OCI-LY3 (cell line): ENCODE measurements at regions not wholly inside any gene's neighbourhood (a gene's known extent, or its start where the extent isn't known, plus 50 kb on each side); places are given as distances from the start of the nearest gene placed in this dataset.

Experiments
- H2AFZ ChIP-seq: fragments of 200-600, 300-600 bp; shearing (Covaris generic); 2 replicates; pipeline ENCODE4 v1.6.0; 2014; ENCODE audit warnings: antibody characterized with exemption, low read depth, low read length
- H3K27ac ChIP-seq: fragments of 200-600, 300-600 bp; sonication (generic); 2 replicates; pipeline ENCODE4 v1.5.1; 2014; ENCODE audit warnings: mild to moderate bottlenecking, low read length, moderate library complexity, mixed read lengths
- H3K27me3 ChIP-seq: fragments of 200-600, 300-600 bp; sonication (generic); 2 replicates; pipeline ENCODE4 v1.6.1; 2014; ENCODE audit warnings: low read depth, low read length, mixed read lengths
- H3K36me3 ChIP-seq: fragments of 200-600, 300-600 bp; sonication (generic); replicated peaks from 2 replicates; pipeline ENCODE3; 2014; ENCODE audit warnings: low read depth, low read length, mixed read lengths
- H3K4me1 ChIP-seq: fragments of 300-600, 200-600 bp; sonication (generic); 2 replicates; pipeline ENCODE4 v1.6.1; 2014; ENCODE audit warnings: low read length, mixed read lengths
- H3K4me2 ChIP-seq: fragments of 200-600, 300-600 bp; sonication (generic); 2 replicates; pipeline ENCODE4 v1.6.1; 2014; ENCODE audit warnings: low read length, mixed read lengths
- H3K4me3 ChIP-seq: fragments of 300-600, 200-600 bp; sonication (generic); 2 replicates; pipeline ENCODE4 v1.5.1; 2014; ENCODE audit warnings: antibody characterized with exemption, mild to moderate bottlenecking, low read length, moderate library complexity
- H3K79me2 ChIP-seq: fragments of 300-600, 200-600 bp; shearing (Covaris generic); 2 replicates; pipeline ENCODE4 v1.6.1; 2014; ENCODE audit warnings: mild to moderate bottlenecking, low read length, mixed read lengths
- H3K9ac ChIP-seq: fragments of 300-600, 200-600 bp; shearing (Covaris generic); 2 replicates; pipeline ENCODE4 v1.6.0; 2014; ENCODE audit warnings: mild to moderate bottlenecking, low read length, moderate library complexity
- H3K9me3 ChIP-seq: fragments of 200-600, 300-600 bp; shearing (Covaris generic); 2 replicates; pipeline ENCODE4 v1.6.1; 2014; ENCODE audit warnings: low read length, mixed read lengths; ENCODE audit not compliant: insufficient read depth
- H4K20me1 ChIP-seq: fragments of 200-600, 300-600 bp; sonication (generic); 2 replicates; pipeline ENCODE4 v1.6.1; 2016; ENCODE audit warnings: low read length, mixed read lengths; ENCODE audit not compliant: insufficient read depth
- EZH2phosphoT487 ChIP-seq: fragments of 200-600 bp; shearing (Covaris generic); IDR thresholded peaks from 2 replicates; pipeline ENCODE4 v1.6.1; 2018; ENCODE audit warnings: antibody characterized with exemption, mixed run types, low read depth
- TF ChIP-seq, protein P1 (sequence below): fragments of 200-600, 300-600 bp; sonication (generic); IDR thresholded peaks from 2 replicates; pipeline ENCODE4 v1.5.1; 2014; ENCODE audit warnings: antibody characterized with exemption, low read length, low read depth

DNA sequence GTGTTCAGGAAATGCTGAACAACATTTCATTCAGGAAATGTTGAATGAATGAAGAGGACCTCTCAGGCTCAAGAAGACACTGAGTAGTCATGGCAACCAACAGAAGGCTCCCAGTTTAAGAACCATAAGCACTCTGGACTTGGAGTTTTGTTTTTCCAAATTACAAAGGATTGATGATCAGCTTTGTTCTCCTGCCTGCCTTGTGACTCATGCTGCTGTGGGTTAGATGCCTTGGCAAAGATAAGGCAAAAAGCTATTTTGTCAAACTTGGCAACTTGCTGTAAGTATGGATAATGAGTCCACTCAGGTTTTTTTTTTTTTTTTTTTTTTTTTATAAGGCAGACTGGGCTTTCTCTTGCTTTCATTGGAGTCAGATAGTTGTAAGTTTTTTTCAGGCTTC lies 365.0 kb downstream of the TMEM232 start:
- no peak for TF ChIP-seq EZH2phosphoT487
- TF ChIP-seq, protein P1, sequence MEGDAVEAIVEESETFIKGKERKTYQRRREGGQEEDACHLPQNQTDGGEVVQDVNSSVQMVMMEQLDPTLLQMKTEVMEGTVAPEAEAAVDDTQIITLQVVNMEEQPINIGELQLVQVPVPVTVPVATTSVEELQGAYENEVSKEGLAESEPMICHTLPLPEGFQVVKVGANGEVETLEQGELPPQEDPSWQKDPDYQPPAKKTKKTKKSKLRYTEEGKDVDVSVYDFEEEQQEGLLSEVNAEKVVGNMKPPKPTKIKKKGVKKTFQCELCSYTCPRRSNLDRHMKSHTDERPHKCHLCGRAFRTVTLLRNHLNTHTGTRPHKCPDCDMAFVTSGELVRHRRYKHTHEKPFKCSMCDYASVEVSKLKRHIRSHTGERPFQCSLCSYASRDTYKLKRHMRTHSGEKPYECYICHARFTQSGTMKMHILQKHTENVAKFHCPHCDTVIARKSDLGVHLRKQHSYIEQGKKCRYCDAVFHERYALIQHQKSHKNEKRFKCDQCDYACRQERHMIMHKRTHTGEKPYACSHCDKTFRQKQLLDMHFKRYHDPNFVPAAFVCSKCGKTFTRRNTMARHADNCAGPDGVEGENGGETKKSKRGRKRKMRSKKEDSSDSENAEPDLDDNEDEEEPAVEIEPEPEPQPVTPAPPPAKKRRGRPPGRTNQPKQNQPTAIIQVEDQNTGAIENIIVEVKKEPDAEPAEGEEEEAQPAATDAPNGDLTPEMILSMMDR, result no peak
- H3K4me2 ChIP-seq, result no peak overlapping the region
- no peak overlapping the region for H2AFZ ChIP-seq

DNA sequence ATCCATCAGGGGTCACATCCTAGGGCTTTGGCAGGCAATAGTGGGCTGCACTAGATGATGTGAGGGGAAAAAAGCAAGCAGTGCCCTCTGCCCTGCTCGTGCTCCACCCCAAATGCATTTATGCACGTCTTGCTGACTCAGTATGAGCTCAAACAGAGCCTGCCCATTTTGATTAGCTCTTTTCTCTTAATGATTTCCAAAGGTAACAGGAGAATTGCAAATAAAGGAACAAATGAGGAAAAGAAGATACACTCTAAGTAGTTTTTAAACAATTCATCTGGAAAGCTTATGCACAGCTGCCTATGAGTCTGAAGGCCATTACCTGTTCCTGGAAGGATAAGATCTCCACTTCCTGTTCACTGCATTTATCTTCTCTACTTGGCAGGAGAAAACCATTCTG lies 364.2 kb downstream of the TMEM232 start:
- Histone ChIP-seq H3K4me2 (no peak overlapping the region), H3K4me3 (no peak overlapping the region), H3K4me1 (peaks cover 10% of the 10 kb centered on the region), H2AFZ (no peak overlapping the region), H3K27ac (no peak overlapping the region), H3K36me3 (no peaks in the 10 kb centered on the region), H3K79me2 (no peaks in the 10 kb centered on the region), H3K9me3 (no peaks in the 10 kb centered on the region), H3K9ac (no peak overlapping the region), H4K20me1 (no peaks in the 10 kb centered on the region), H3K27me3 (no peaks in the 10 kb centered on the region)
- TF ChIP-seq EZH2phosphoT487, result no peak
- TF ChIP-seq, protein P1, result no peak

More for the DNA sequence above, 365.0 kb downstream of the TMEM232 start:
- Histone ChIP-seq H3K79me2 (no peaks in the 10 kb centered on the region), H3K27ac (no peak overlapping the region), H3K27me3 (no peaks in the 10 kb centered on the region), H3K4me1 (peaks cover 10% of the 10 kb centered on the region), H3K9me3 (no peaks in the 10 kb centered on the region), H3K4me3 (no peak overlapping the region), H4K20me1 (no peaks in the 10 kb centered on the region), H3K36me3 (no peaks in the 10 kb centered on the region), H3K9ac (no peak overlapping the region)

DNA sequence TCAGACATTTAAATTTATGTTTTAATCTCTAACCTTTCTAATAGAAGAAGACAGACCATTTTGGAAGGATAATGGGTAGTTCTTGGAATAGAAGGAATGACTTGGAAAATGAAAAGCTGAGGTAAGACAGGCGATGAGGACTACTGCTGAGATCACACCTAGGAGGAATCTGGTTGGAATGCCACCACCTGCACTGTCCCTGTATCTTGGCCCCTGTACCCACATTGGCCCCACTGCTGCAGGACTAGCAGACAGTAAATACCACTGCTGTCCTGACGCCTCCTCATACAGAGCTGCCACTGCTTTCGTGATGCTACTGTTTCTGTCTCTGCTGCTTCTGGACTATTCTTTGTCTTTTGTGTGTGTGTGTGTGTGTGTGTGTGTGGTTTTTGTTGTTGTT lies 359.8 kb downstream of the TMEM232 start:
- no peak overlapping the region for H3K4me2 ChIP-seq
- H3K27ac ChIP-seq, result no peak overlapping the region
- no peak for TF ChIP-seq EZH2phosphoT487
- TF ChIP-seq, protein P1, result no peak

More for the DNA sequence above, 359.8 kb downstream of the TMEM232 start:
- no peak overlapping the region for H2AFZ ChIP-seq
- H3K4me3 ChIP-seq, result no peak overlapping the region
- no peaks in the 10 kb centered on the region for H3K9me3 ChIP-seq
- H3K36me3 ChIP-seq, result no peaks in the 10 kb centered on the region
- no peaks in the 10 kb centered on the region for H4K20me1 ChIP-seq
- H3K79me2 ChIP-seq, result no peaks in the 10 kb centered on the region
- H3K27me3 ChIP-seq, result no peaks in the 10 kb centered on the region
- H3K9ac ChIP-seq, result no peak overlapping the region
- peaks cover 19% of the 10 kb centered on the region for H3K4me1 ChIP-seq
